ENCODE measurements at regions not wholly inside any gene's neighbourhood (a gene's known extent, or its start where the extent isn't known, plus 50 kb on each side); places are given as distances from the start of the nearest gene placed in this dataset.

DNA sequence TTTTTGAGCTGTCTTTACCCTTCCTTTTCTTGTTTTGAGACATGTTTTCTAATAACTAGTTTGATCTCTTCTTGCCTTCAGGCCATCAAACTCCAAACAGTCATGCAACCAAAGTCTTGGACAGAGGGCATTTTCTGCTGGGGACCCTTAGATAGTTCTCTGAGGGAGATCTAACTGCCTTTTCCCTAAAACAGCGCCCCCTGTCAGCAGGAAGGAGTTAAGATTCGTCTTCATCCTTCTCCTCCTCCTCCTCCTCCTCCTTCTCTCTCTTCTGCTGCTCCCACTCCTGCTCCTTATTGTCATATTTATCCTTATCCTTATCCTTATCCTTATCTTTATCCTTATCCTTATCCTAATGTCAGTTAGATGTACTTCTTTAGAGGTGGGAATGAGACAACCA lies 417.2 kb downstream of the TRAM1L1 start:
- BruUV-seq (replicated peaks) = no TSS peak
- H3K36me3 ChIP-seq (ENCODE audit: control insufficient read depth, insufficient read depth, low read length) = no peaks in the 10 kb centered on the region
- H4K91ac ChIP-seq (ENCODE audit: insufficient read depth, low read depth, low read length) = no peak overlapping the region
- H3K4me1 ChIP-seq (ENCODE audit: control insufficient read depth, insufficient read depth, low read length) = no peaks in the 10 kb centered on the region
- no peaks in the 10 kb centered on the region for H3K9me1 ChIP-seq (ENCODE audit: insufficient read depth, low read length)
- H3K23ac ChIP-seq (ENCODE audit: low read depth, low read length) = no peak overlapping the region
- no peak overlapping the region for H3K56ac ChIP-seq (ENCODE audit: extremely low read depth, insufficient read depth, low read length)
- dilution Hi-C loops (cut with HindIII; ENCODE audit: low sequenced_read_pairs, unreplicated experiment) = no loop called here
- in situ Hi-C loops (cut with MboI; ENCODE audit: low sequenced_read_pairs) = no loop called here
- no peak overlapping the region for H2AK5ac ChIP-seq (ENCODE audit: low read depth, low read length)
- no peak overlapping the region for H2AK9ac ChIP-seq (replicated peaks; ENCODE audit: low read depth, low read length, poor library complexity)
- no peak for TF ChIP-seq MAZ (IDR thresholded peaks at IDR 0.05; ENCODE audit: borderline replicate concordance, low read depth, low read length)
- TF ChIP-seq MXI1 (IDR thresholded peaks at IDR 0.05; ENCODE audit: borderline replicate concordance, low read depth, low read length) = no peak
- no peak for TF ChIP-seq RFX5 (IDR thresholded peaks at IDR 0.05; ENCODE audit: low read depth, low read length)
- TF ChIP-seq, protein P1, sequence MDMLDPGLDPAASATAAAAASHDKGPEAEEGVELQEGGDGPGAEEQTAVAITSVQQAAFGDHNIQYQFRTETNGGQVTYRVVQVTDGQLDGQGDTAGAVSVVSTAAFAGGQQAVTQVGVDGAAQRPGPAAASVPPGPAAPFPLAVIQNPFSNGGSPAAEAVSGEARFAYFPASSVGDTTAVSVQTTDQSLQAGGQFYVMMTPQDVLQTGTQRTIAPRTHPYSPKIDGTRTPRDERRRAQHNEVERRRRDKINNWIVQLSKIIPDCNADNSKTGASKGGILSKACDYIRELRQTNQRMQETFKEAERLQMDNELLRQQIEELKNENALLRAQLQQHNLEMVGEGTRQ (IDR thresholded peaks at IDR 0.05; ENCODE audit: low read depth, low read length) = no peak
- no peak for TF ChIP-seq POLR2A (IDR thresholded peaks at IDR 0.05; ENCODE audit: low read depth, low read length)
- no peak for TF ChIP-seq SMC3 (IDR thresholded peaks at IDR 0.05; ENCODE audit: low read depth, low read length)
- TF ChIP-seq FOS (IDR thresholded peaks at IDR 0.05; ENCODE audit: low read depth, low read length) = no peak
- TF ChIP-seq CHD1 (IDR thresholded peaks at IDR 0.05; ENCODE audit: low read depth, low read length) = no peak
- no peak for TF ChIP-seq MAFK (IDR thresholded peaks at IDR 0.05; ENCODE audit: low read depth, low read length)
- TF ChIP-seq RAD21 (IDR thresholded peaks at IDR 0.05; ENCODE audit: low read length) = no peak
- no peak for TF ChIP-seq CEBPB (IDR thresholded peaks at IDR 0.05; ENCODE audit: low read depth, low read length)
- no peak for TF ChIP-seq RCOR1 (IDR thresholded peaks at IDR 0.05; ENCODE audit: insufficient replicate concordance, low read length)
- TF ChIP-seq, protein P2, sequence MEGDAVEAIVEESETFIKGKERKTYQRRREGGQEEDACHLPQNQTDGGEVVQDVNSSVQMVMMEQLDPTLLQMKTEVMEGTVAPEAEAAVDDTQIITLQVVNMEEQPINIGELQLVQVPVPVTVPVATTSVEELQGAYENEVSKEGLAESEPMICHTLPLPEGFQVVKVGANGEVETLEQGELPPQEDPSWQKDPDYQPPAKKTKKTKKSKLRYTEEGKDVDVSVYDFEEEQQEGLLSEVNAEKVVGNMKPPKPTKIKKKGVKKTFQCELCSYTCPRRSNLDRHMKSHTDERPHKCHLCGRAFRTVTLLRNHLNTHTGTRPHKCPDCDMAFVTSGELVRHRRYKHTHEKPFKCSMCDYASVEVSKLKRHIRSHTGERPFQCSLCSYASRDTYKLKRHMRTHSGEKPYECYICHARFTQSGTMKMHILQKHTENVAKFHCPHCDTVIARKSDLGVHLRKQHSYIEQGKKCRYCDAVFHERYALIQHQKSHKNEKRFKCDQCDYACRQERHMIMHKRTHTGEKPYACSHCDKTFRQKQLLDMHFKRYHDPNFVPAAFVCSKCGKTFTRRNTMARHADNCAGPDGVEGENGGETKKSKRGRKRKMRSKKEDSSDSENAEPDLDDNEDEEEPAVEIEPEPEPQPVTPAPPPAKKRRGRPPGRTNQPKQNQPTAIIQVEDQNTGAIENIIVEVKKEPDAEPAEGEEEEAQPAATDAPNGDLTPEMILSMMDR (conservative IDR thresholded peaks at IDR 0.05; ENCODE audit: low read depth, low read length) = no peak
- TF ChIP-seq BHLHE40 (IDR thresholded peaks at IDR 0.05; ENCODE audit: low read depth, low read length) = no peak
- TF ChIP-seq, protein P3, sequence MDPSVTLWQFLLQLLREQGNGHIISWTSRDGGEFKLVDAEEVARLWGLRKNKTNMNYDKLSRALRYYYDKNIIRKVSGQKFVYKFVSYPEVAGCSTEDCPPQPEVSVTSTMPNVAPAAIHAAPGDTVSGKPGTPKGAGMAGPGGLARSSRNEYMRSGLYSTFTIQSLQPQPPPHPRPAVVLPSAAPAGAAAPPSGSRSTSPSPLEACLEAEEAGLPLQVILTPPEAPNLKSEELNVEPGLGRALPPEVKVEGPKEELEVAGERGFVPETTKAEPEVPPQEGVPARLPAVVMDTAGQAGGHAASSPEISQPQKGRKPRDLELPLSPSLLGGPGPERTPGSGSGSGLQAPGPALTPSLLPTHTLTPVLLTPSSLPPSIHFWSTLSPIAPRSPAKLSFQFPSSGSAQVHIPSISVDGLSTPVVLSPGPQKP (IDR thresholded peaks at IDR 0.05; ENCODE audit: borderline replicate concordance, low read depth, low read length) = no peak
- no peak for TF ChIP-seq NFE2L2 (IDR thresholded peaks at IDR 0.05; ENCODE audit: low read depth, low read length)
- H2BK5ac ChIP-seq (ENCODE audit: low read depth, low read length, poor library complexity, severe bottlenecking) = no peak overlapping the region
- no peak overlapping the region for H3K4me2 ChIP-seq (ENCODE audit: low read depth, low read length)
- H4K20me1 ChIP-seq (ENCODE audit: insufficient read depth, low read length) = no peaks in the 10 kb centered on the region
- no peaks in the 10 kb centered on the region for H3K27me3 ChIP-seq (ENCODE audit: control insufficient read depth, insufficient read depth, low read length)
- no peak overlapping the region for H2BK120ac ChIP-seq (ENCODE audit: low read depth, low read length)
- intact Hi-C loops (cut with micrococcal nuclease) = no loop called here
- no peaks in the 10 kb centered on the region for H3K79me1 ChIP-seq (ENCODE audit: low read depth in 1 of 2, low read length in 2 of 2)
- H4K5ac ChIP-seq (ENCODE audit: low read depth, low read length) = no peak overlapping the region
- DNase-seq (no peak), ATAC-seq (ENCODE audit: low read depth) (no peak)
- no peak overlapping the region for H3K18ac ChIP-seq (ENCODE audit: low read depth, low read length)
- H3K4me3 ChIP-seq (ENCODE audit: insufficient read depth, low read depth, low read length) = no peak overlapping the region
- peaks cover 9% of the 10 kb centered on the region for H3K9me3 ChIP-seq (ENCODE audit: control insufficient read depth, insufficient read depth, low read length)
- no peak overlapping the region for H3K9ac ChIP-seq (ENCODE audit: low read depth, low read length)
- H4K8ac ChIP-seq (ENCODE audit: low read depth in 2 of 2, low read length in 2 of 2) = no peak overlapping the region
- H3K14ac ChIP-seq (replicated peaks; ENCODE audit: low read depth, low read length) = no peak overlapping the region
- no peak overlapping the region for H3K27ac ChIP-seq (ENCODE audit: insufficient read depth, low read length)
- H2BK20ac ChIP-seq (ENCODE audit: low read depth, low read length) = no peak overlapping the region
- H2BK15ac ChIP-seq (ENCODE audit: low read depth, low read length) = no peak overlapping the region
- no CpG with 5 or more reads among the region's 2 CpGs for WGBS, 2 experiments (ENCODE audit: extremely low coverage in 2 of 2, insufficient read length in 1 of 2)
- ChIA-PET CTCF (no interaction called here), POLR2A (ENCODE audit: unreplicated experiment) (no interaction called here)
- H3K4ac ChIP-seq (ENCODE audit: low read depth, low read length) = no peak overlapping the region
- H2AFZ ChIP-seq (replicated peaks; ENCODE audit: low read length, poor library complexity) = no peak overlapping the region

All from IMR-90 (cell line).